Right lobe of liver (tissue), 6 donors: ENCODE measurements at regions not wholly inside any gene's neighbourhood (a gene's known extent, or its start where the extent isn't known, plus 50 kb on each side); places are given as distances from the start of the nearest gene placed in this dataset.

Experiments
- ATAC-seq, 4 donors: fragments of 200-7000 bp; cut with Tn5 transposase; one replicate each; pipeline ENCODE4 v1.9.1; 2020; ENCODE audit warnings: mild to moderate bottlenecking in 4 of 4, moderate library complexity in 4 of 4
- DNase-seq, 3 donors: peaks; one replicate each; pipeline ENCODE4 v3.0.0-alpha.2; 2020
- H3K27ac ChIP-seq, 3 donors: fragments of 200-600 bp; one replicate each; pipeline ENCODE4 v1.8.0; 2022
- H3K27me3 ChIP-seq, 2 donors: fragments of 200-600 bp; one replicate each; pipeline ENCODE4 v1.8.0; 2022
- H3K36me3 ChIP-seq, 4 donors: fragments of 200-600 bp; sonication (generic) in 1 of 4; one replicate each; pipeline versions ENCODE4 v1.5.1 to v1.8.0; 2017 to 2022; ENCODE audit warnings: control low read depth in 1 of 4
- H3K4me1 ChIP-seq, 4 donors: fragments of 200-600 bp; sonication (generic) in 1 of 4; one replicate each; pipeline versions ENCODE4 v1.5.1 to v1.8.0; 2017 to 2022; ENCODE audit warnings: control low read depth in 1 of 4
- H3K4me3 ChIP-seq, 3 donors: fragments of 200-600 bp; one replicate each; pipeline ENCODE4 v1.8.0; 2022
- H3K9me3 ChIP-seq, 4 donors: fragments of 200-600 bp; sonication (generic) in 1 of 4; one replicate each; pipeline versions ENCODE4 v1.5.1 to v1.8.0; 2017 to 2022; ENCODE audit warnings: control low read depth in 1 of 4
- POLR2A ChIP-seq: fragments of 450-650 bp; IDR thresholded peaks from one replicate; pipeline ENCODE4 v1.6.1; 2017; ENCODE audit warnings: antibody characterized with exemption, mild to moderate bottlenecking
- WGBS: methylation state at CpG from one replicate; pipeline ENCODE4 v1.1.6; 2018; ENCODE audit warnings: low coverage, low lambda C conversion rate; ENCODE audit not compliant: insufficient coverage; ENCODE audit errors: missing lambda C conversion rate; 5-methylcytosine and 5-hydroxymethylcytosine counted together
- intact Hi-C, 2 donors: fragments of 100-400 bp; cut with DNase I; formaldehyde crosslinking; loops; one replicate each; pipeline versions ENCODE4 v1.11.2 to v1.14.1; 2022
- TF ChIP-seq, protein P1 (sequence below), 4 donors: fragments of 200-600 bp in 3 of 4; fragments of 450-650 bp in 1 of 4; IDR thresholded peaks; one replicate each; pipeline versions ENCODE4 v1.5.1 to v1.8.0; 2016 to 2022; ENCODE audit warnings: antibody characterized with exemption in 4 of 4, mild to moderate bottlenecking in 2 of 4
- donor health status: DM: no; HTN: yes; CAD: no.
- donor health status: DM: no; HTN: no; CAD: no.
- donor health status: DM: no; HTN: no; CAD: no.
- donor health status: DM: no; HTN: yes; CAD: no.
- donor health status: DM: no; HTN: yes; CAD: no.

DNA sequence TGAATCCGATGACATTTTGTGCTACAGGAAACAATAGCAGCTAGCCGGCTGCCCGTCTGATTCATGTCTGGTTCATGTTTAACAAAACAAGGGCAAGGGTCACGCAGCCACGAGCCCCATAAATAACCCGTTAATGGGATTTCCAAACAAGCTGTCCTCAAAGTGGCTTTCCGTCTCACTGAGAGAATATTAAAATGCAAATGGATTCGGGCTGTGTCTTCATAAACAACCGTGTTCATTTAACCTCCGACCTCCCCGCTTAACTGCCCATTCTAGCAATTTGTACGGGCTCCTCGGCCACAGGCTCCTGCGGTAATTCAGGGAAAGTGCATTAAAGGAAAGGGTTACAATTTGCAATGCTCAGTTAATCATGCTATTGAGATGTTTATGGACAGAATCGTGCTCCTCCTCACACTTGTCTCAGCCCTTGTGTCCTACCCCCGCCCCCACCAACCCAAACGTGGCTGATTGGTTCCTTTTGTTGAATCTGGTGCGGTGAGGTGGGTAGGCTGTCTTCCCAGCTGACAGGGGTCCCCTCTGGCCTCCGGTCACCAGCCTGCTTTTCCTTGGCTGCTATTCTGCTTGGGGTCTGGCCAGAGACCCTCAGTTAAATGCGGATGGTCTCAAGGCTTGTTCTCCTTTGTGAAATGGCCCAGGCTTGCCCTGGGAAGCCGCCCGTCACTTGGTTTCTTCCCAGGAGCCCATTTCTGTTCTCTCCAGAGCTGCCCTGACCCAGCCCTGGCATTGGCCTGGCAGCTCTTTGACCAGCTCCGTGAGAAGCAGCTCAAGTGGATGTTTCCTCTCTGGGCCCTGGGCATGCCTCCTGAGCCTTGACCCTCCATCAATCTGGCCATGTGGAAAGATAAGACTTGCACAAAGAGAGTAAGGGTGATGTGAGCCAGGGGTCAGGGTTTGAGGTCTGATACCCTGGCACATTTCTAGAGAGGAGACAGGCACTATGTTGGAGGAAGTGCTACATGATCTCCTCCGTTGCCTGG, 200.7 kb upstream of the POU3F1 start:
- ATAC-seq: peak; percentile 76 to 95 (median 85)
- H3K9me3 ChIP-seq: no peaks in the 10 kb centered on the region
- H3K27me3 ChIP-seq: no peaks in the 10 kb centered on the region
- 22% methylated on average over 18 of the region's 24 CpGs for WGBS
- peaks cover 0 to 8% (median 4%) of the 10 kb centered on the region in 4 donors for H3K4me1 ChIP-seq
- TF ChIP-seq, protein P1, sequence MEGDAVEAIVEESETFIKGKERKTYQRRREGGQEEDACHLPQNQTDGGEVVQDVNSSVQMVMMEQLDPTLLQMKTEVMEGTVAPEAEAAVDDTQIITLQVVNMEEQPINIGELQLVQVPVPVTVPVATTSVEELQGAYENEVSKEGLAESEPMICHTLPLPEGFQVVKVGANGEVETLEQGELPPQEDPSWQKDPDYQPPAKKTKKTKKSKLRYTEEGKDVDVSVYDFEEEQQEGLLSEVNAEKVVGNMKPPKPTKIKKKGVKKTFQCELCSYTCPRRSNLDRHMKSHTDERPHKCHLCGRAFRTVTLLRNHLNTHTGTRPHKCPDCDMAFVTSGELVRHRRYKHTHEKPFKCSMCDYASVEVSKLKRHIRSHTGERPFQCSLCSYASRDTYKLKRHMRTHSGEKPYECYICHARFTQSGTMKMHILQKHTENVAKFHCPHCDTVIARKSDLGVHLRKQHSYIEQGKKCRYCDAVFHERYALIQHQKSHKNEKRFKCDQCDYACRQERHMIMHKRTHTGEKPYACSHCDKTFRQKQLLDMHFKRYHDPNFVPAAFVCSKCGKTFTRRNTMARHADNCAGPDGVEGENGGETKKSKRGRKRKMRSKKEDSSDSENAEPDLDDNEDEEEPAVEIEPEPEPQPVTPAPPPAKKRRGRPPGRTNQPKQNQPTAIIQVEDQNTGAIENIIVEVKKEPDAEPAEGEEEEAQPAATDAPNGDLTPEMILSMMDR (IDR thresholded peaks at IDR 0.05): no peak
- no peak for TF ChIP-seq POLR2A
- no peaks in the 10 kb centered on the region for H3K36me3 ChIP-seq
- intact Hi-C loops: no loop called here
- no peak overlapping the region for H3K4me3 ChIP-seq
- DNase-seq: peak in 2 of 3 donors; percentile 60
- H3K27ac ChIP-seq: no peak overlapping the region

GRCh38 chr1:38244218-38244845, 197.7 kb upstream of the POU3F1 start:
- no peak overlapping the region for H3K27ac ChIP-seq
- H3K9me3 ChIP-seq: no peaks in the 10 kb centered on the region
- 89% methylated on average over 7 of the region's 14 CpGs for WGBS
- no peak for TF ChIP-seq POLR2A
- TF ChIP-seq, protein P1 (IDR thresholded peaks at IDR 0.05): no peak
- no peaks in the 10 kb centered on the region for H3K27me3 ChIP-seq
- DNase-seq: no peak
- no peak for ATAC-seq
- H3K4me1 ChIP-seq: peaks cover 0 to 8% (median 4%) of the 10 kb centered on the region in 4 donors
- intact Hi-C loops: no loop called here
- no peak overlapping the region for H3K4me3 ChIP-seq
- H3K36me3 ChIP-seq: no peaks in the 10 kb centered on the region

DNA sequence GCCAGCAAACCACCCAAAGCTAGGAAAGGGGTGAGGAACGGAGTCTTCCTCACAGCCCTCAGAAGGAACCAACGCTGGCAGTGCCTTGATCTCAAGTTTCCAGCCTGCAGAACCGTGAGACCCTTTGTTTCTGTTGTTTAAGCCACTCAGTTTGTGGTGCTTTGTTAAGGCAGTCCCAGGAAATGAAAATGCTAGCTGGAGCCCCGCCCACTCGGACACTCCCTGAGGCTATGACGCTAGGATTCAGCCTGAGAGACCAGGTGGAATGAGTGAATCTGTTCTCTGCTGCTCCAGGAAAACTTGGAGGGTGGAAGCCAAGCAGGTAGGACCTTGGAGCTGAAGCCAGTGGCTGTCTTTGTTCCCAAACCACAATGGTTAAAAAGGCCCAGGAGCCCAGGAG, 196.5 kb upstream of the POU3F1 start:
- H3K27me3 ChIP-seq: no peaks in the 10 kb centered on the region
- no peaks in the 10 kb centered on the region for H3K36me3 ChIP-seq
- H3K27ac ChIP-seq: no peak overlapping the region
- ATAC-seq (no peak), DNase-seq (no peak)
- WGBS: 60% methylated on average over 3 of the region's 6 CpGs
- H3K4me1 ChIP-seq: peaks cover 0 to 8% (median 4%) of the 10 kb centered on the region in 4 donors
- TF ChIP-seq, protein P1 (IDR thresholded peaks at IDR 0.05): no peak
- no peak for TF ChIP-seq POLR2A
- H3K4me3 ChIP-seq: no peak overlapping the region
- intact Hi-C loops: no loop called here
- no peaks in the 10 kb centered on the region for H3K9me3 ChIP-seq

- H3K9me3 ChIP-seq: no peaks in the 10 kb centered on the region
- H3K4me1 ChIP-seq: peaks cover 0 to 8% (median 4%) of the 10 kb centered on the region in 4 donors
- no peaks in the 10 kb centered on the region for H3K36me3 ChIP-seq
- 89% methylated on average over 2 of the region's 5 CpGs for WGBS
- no peak for ATAC-seq
- H3K27me3 ChIP-seq: no peaks in the 10 kb centered on the region
- H3K4me3 ChIP-seq: no peak overlapping the region
- intact Hi-C loops: no loop called here
- H3K27ac ChIP-seq: no peak overlapping the region
- DNase-seq: no peak
- TF ChIP-seq, protein P1 (IDR thresholded peaks at IDR 0.05): no peak
- no peak for TF ChIP-seq POLR2A
These were observed 195.9 kb upstream of the POU3F1 start for GRCh38 chr1:38242506-38242905.
